ENCODE measurements at regions not wholly inside any gene's neighbourhood (a gene's known extent, or its start where the extent isn't known, plus 50 kb on each side); places are given as distances from the start of the nearest gene placed in this dataset.

DNA sequence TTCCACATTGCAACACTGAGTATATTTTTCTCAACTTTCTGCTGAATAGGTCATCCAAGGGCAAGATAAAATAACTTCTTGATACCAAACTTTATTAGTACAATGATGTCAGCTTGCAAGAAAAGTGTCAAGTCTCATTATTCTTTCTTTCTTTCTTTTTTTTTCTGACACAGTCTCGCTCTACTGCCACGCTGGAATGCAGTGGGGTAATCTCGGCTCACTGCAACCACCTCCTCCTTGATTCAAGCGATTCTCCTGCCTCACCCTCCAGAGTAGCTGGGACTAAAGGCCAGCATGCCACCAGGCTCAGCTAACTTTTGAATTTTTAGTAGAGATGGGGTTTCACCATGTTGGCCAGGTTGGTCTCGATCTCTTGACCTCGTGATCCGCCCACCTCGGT lies 523.4 kb downstream of the FSCB start:
- Mint-ChIP-seq H3K27me3 (ENCODE audit: insufficient read depth) (peaks cover 1% of the 10 kb centered on the region; the same call in 1 of the 2 replicates), H3K36me3 (ENCODE audit: low read depth) (no peaks in the 10 kb centered on the region), H3K4me3 (no peak overlapping the region), H3K9me3 (peaks cover 24% of the 10 kb centered on the region), H3K4me1 (ENCODE audit: low read depth) (no peaks in the 10 kb centered on the region), H3K27ac (no peak overlapping the region)
- no peak for TF ChIP-seq CTCF (IDR thresholded peaks at IDR 0.05)
- no peak for DNase-seq

DNA sequence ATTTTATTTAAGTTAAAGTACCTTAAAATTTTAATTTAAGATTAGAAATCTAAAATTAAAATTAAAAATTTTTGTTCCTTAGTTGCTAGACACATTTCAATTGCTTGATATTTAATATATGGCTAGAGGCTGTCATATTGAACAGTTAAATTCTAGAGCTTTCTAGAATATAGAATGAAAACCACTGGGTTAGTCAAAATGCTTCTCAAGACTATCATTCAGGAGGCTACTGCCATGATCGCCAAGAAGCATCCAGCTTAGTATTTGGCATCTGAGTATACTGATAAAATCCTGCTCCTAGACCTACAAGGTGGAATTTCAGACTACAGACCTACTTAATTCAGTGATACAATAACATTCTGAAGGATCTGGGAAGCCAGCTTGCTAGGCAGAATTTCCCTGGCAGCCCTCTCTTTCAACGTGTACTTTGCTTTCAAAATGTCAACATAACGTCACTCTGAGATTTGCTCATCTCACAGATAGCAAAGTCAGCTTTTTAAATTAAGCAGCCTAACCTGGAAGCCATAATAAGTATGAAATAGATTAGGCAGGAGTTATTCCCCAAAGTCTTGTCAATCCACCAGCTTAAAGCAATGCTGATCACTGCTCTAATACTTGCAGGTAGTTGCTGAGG lies 525.8 kb downstream of the FSCB start:
- Mint-ChIP-seq H3K36me3 (ENCODE audit: low read depth) (no peaks in the 10 kb centered on the region), H3K9me3 (peaks cover 31% of the 10 kb centered on the region)
- DNase-seq = no peak

GRCh38 chr14:43956741-43957140 lies 550.3 kb downstream of the FSCB start:
- no peak overlapping the region for H3K4me3 Mint-ChIP-seq
- no peak for TF ChIP-seq CTCF (IDR thresholded peaks at IDR 0.05)
- H3K36me3 Mint-ChIP-seq (ENCODE audit: low read depth) = no peaks in the 10 kb centered on the region
- no peak overlapping the region for H3K27ac Mint-ChIP-seq
- DNase-seq = no peak
- H3K27me3 Mint-ChIP-seq (ENCODE audit: insufficient read depth) = no peaks in the 10 kb centered on the region
- no peaks in the 10 kb centered on the region for H3K4me1 Mint-ChIP-seq (ENCODE audit: low read depth)
- H3K9me3 Mint-ChIP-seq = peaks cover 49% of the 10 kb centered on the region

More for the DNA sequence above, 525.8 kb downstream of the FSCB start:
- Mint-ChIP-seq H3K4me1 (ENCODE audit: low read depth) (no peaks in the 10 kb centered on the region), H3K27ac (no peak overlapping the region), H3K27me3 (ENCODE audit: insufficient read depth) (peaks cover 1% of the 10 kb centered on the region; the same call in 1 of the 2 replicates), H3K4me3 (no peak overlapping the region)
- TF ChIP-seq CTCF (IDR thresholded peaks at IDR 0.05) = no peak

GRCh38 chr14:43949400-43949799 lies 557.7 kb downstream of the FSCB start:
- H3K4me1 Mint-ChIP-seq (ENCODE audit: low read depth) = no peaks in the 10 kb centered on the region
- H3K36me3 Mint-ChIP-seq (ENCODE audit: low read depth) = no peaks in the 10 kb centered on the region
- no peak overlapping the region for H3K27ac Mint-ChIP-seq
- no peak for TF ChIP-seq CTCF (IDR thresholded peaks at IDR 0.05)
- no peaks in the 10 kb centered on the region for H3K27me3 Mint-ChIP-seq (ENCODE audit: insufficient read depth)
- DNase-seq = no peak
- H3K9me3 Mint-ChIP-seq = peaks cover 38% of the 10 kb centered on the region
- no peak overlapping the region for H3K4me3 Mint-ChIP-seq

DNA sequence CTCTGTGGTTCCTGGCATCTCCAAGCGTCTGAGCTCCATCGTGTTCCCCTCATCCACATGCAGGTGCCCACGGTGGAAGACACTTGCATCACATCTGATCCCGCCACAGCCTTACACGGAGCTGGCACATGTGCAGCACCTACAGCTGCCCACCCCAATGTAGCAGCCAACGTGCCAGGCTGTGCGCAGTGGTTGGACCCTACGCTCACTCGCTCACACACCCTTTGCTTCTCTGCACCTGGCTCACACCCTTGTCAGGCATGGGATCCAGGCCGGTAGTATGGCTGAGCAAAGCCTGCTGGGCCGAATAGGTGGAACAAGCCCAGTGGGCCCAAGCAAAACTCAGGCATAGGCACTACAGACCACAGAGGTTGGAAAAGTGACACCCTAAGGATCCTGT lies 567.2 kb downstream of the FSCB start:
- Mint-ChIP-seq H3K9me3 (peaks cover 47% of the 10 kb centered on the region), H3K27ac (no peak overlapping the region), H3K4me1 (ENCODE audit: low read depth) (no peaks in the 10 kb centered on the region), H3K27me3 (ENCODE audit: insufficient read depth) (no peaks in the 10 kb centered on the region), H3K4me3 (no peak overlapping the region), H3K36me3 (ENCODE audit: low read depth) (no peaks in the 10 kb centered on the region)
- DNase-seq = no peak
- TF ChIP-seq CTCF (IDR thresholded peaks at IDR 0.05) = no peak

Measured in HFFc6 (cell line).